Endothelial cell of umbilical vein (primary cell): ENCODE measurements at regions not wholly inside any gene's neighbourhood (a gene's known extent, or its start where the extent isn't known, plus 50 kb on each side); places are given as distances from the start of the nearest gene placed in this dataset.

Source experiments
- BruUV-seq: library from RNA; stranded (reverse); fragments of 400-500 nt; replicated peaks from 2 replicates; lab custom pipeline; 2021; lab: Mats Ljungman, UMichigan
- CTCF ChIA-PET: fragments of 300-600, 350-600 bp; sonication (Branson Sonifier 250); formaldehyde crosslinking; loops from one replicate; lab custom pipeline; 2021; ENCODE audit warnings: antibody characterized with exemption, inconsistent platforms; lab: Charles Lee
- POLR2A ChIA-PET: fragments of 300-600, 350-600 bp; sonication (Branson Sonifier 250); formaldehyde crosslinking; loops from one replicate; lab custom pipeline; 2021; ENCODE audit warnings: antibody characterized with exemption, inconsistent platforms; lab: Charles Lee
- DNase-seq: peaks from one replicate; pipeline ENCODE4 v3.0.0-alpha.2; 2011; ENCODE audit warnings: low read depth, low spot score
- FAIRE-seq: peaks from 2 replicates; lab custom pipeline; 2011; peaks lifted over from hg19 to GRCh38; lab: Jason Lieb, UNC
- H2AFZ ChIP-seq: 2 replicates; pipeline ENCODE4 v1.6.0; 2012; ENCODE audit warnings: low read depth, low read length, control low read depth, inconsistent platforms
- H3K27ac ChIP-seq: 2 replicates; pipeline ENCODE4 v1.5.1; 2011; ENCODE audit warnings: low read depth, mild to moderate bottlenecking, control low read depth, low read length, moderate library complexity; ENCODE audit not compliant: insufficient read depth
- H3K27me3 ChIP-seq, 2 experiments: 2 replicates each; pipeline versions ENCODE4 v1.6.0 to v1.6.1; 2011; ENCODE audit warnings: low read length in 2 of 2, mixed read lengths in 1 of 2; ENCODE audit not compliant: control insufficient read depth in 2 of 2, insufficient read depth in 2 of 2
- H3K36me3 ChIP-seq, 2 experiments: 2 replicates in 1 of 2; 3 replicates in 1 of 2; pipeline ENCODE4 v1.5.1; 2011; ENCODE audit warnings: low read length in 2 of 2, mild to moderate bottlenecking in 1 of 2, moderate library complexity in 1 of 2; ENCODE audit not compliant: control insufficient read depth in 2 of 2, insufficient read depth in 2 of 2; ENCODE audit errors: extremely low read depth in 1 of 2
- H3K4me1 ChIP-seq: 3 replicates; pipeline ENCODE4 v1.5.1; 2011; ENCODE audit warnings: mild to moderate bottlenecking, low read length; ENCODE audit not compliant: control insufficient read depth, insufficient read depth; ENCODE audit errors: extremely low read depth
- H3K4me2 ChIP-seq: 2 replicates; pipeline ENCODE4 v1.6.1; 2011; ENCODE audit warnings: low read length, control low read depth, mixed read lengths; ENCODE audit not compliant: insufficient read depth
- H3K4me3 ChIP-seq, 3 experiments: fragments of 200-600 bp in 1 of 3; sonication (generic), shearing (Covaris generic) in 1 of 3; replicated peaks in 1 of 3; 2 replicates each; pipeline ENCODE4 v1.5.1; 2011 to 2016; ENCODE audit warnings: control low read depth in 3 of 3, low read length in 3 of 3, mild to moderate bottlenecking in 2 of 3, inconsistent platforms in 1 of 3, low read depth in 1 of 3, moderate library complexity in 1 of 3; ENCODE audit not compliant: insufficient read depth in 1 of 3
- H3K79me2 ChIP-seq: 2 replicates; pipeline ENCODE4 v1.6.0; 2012; ENCODE audit warnings: low read length, inconsistent platforms; ENCODE audit not compliant: control insufficient read depth, insufficient read depth
- H3K9ac ChIP-seq: replicated peaks from 2 replicates; pipeline ENCODE3; 2011; ENCODE audit warnings: low read length, control low read depth; ENCODE audit not compliant: insufficient read depth; ENCODE audit errors: extremely low read depth
- H3K9me1 ChIP-seq: replicated peaks from 3 replicates; pipeline ENCODE4 v1.6.0; 2011; ENCODE audit warnings: mild to moderate bottlenecking, low read length; ENCODE audit not compliant: control insufficient read depth, insufficient read depth; ENCODE audit errors: extremely low read depth
- H3K9me3 ChIP-seq: replicated peaks from 2 replicates; pipeline ENCODE4 v1.5.1; 2012; ENCODE audit warnings: low read length, inconsistent platforms; ENCODE audit not compliant: control insufficient read depth, insufficient read depth
- H4K20me1 ChIP-seq: replicated peaks from 2 replicates; pipeline ENCODE3; 2011; ENCODE audit warnings: mild to moderate bottlenecking, low read length; ENCODE audit not compliant: control insufficient read depth, insufficient read depth; ENCODE audit errors: extremely low read depth
- EZH2 ChIP-seq: IDR thresholded peaks from 2 replicates; pipeline ENCODE4 v1.6.1; 2012; ENCODE audit warnings: borderline replicate concordance, low read depth, mild to moderate bottlenecking, moderate library complexity, low read length, inconsistent platforms; ENCODE audit not compliant: severe bottlenecking
- FOS ChIP-seq: IDR thresholded peaks from 2 replicates; pipeline ENCODE4 v1.6.1; 2011; ENCODE audit warnings: mild to moderate bottlenecking, low read length, moderate library complexity, borderline replicate concordance; ENCODE audit not compliant: insufficient read depth
- GATA2 ChIP-seq: IDR thresholded peaks from 2 replicates; pipeline ENCODE4 v1.7.0; 2011; ENCODE audit warnings: low read depth, mild to moderate bottlenecking, moderate library complexity, mixed read lengths, low read length; ENCODE audit not compliant: insufficient read length, insufficient read depth
- MYC ChIP-seq: IDR thresholded peaks from one replicate; pipeline ENCODE4 v1.6.1; 2011; ENCODE audit warnings: mild to moderate bottlenecking, low read depth, low read length
- POLR2A ChIP-seq: IDR thresholded peaks from 2 replicates; pipeline ENCODE4 v1.6.1; 2012; ENCODE audit warnings: low read depth, mild to moderate bottlenecking, control low read depth, low read length
- POLR2AphosphoS5 ChIP-seq: IDR thresholded peaks from 2 replicates; pipeline ENCODE4 v1.6.1; 2012; ENCODE audit warnings: low read depth, mild to moderate bottlenecking, control low read depth, low read length, moderate library complexity; ENCODE audit not compliant: insufficient read depth
- dilution Hi-C: fragments of 300-500 bp; cut with MboI; formaldehyde crosslinking; loops from one replicate; pipeline ENCODE4 v1.15.0; 2019; ENCODE audit warnings: low sequenced_read_pairs; ENCODE audit not compliant: extremely low pct_ligation_motif_present
- intact Hi-C: fragments of 100-400 bp; cut with micrococcal nuclease; formaldehyde crosslinking; loops from one replicate; pipeline ENCODE4 v1.10.0; 2022
- TF ChIP-seq, protein P1 (sequence below), 2 donors: IDR thresholded peaks; 1 replicate in 1 of 2; 2 replicates in 1 of 2; pipeline ENCODE4 v1.5.1; 2011; ENCODE audit warnings: low read length in 2 of 2, mild to moderate bottlenecking in 2 of 2, moderate library complexity in 2 of 2, control low read depth in 1 of 2, inconsistent platforms in 1 of 2, low read depth in 1 of 2; ENCODE audit not compliant: insufficient read depth in 1 of 2; ENCODE audit errors: extremely low read depth in 1 of 2

GRCh38 chr5:18314192-18314778 lies 680.0 kb downstream of the TAF11L14 start:
- no peaks in the 10 kb centered on the region for H3K27me3 ChIP-seq

More at GRCh38 chr5:18314192-18314778, 680.0 kb downstream of the TAF11L14 start:
- H3K4me3 ChIP-seq, result no peak overlapping the region
- no peak overlapping the region for H3K9ac ChIP-seq
- ChIA-PET POLR2A (no interaction called here), CTCF (interaction anchor here (2.5 to 2.6 kb wide), 2 partner anchors 9 to 1098 kb away, joined by 15 to 63 read pairs; partner anchors contain the start of gene BASP1)
- no TSS peak for BruUV-seq
- no peak for TF ChIP-seq POLR2A
- TF ChIP-seq POLR2AphosphoS5, result no peak
- TF ChIP-seq EZH2, result no peak
- no peak for TF ChIP-seq FOS
- no peak for TF ChIP-seq MYC
- TF ChIP-seq, protein P1, sequence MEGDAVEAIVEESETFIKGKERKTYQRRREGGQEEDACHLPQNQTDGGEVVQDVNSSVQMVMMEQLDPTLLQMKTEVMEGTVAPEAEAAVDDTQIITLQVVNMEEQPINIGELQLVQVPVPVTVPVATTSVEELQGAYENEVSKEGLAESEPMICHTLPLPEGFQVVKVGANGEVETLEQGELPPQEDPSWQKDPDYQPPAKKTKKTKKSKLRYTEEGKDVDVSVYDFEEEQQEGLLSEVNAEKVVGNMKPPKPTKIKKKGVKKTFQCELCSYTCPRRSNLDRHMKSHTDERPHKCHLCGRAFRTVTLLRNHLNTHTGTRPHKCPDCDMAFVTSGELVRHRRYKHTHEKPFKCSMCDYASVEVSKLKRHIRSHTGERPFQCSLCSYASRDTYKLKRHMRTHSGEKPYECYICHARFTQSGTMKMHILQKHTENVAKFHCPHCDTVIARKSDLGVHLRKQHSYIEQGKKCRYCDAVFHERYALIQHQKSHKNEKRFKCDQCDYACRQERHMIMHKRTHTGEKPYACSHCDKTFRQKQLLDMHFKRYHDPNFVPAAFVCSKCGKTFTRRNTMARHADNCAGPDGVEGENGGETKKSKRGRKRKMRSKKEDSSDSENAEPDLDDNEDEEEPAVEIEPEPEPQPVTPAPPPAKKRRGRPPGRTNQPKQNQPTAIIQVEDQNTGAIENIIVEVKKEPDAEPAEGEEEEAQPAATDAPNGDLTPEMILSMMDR (IDR thresholded peaks at IDR 0.05; ENCODE audit: extremely low read depth in 1 of 2, insufficient read depth in 1 of 2, low read depth in 1 of 2, low read length in 2 of 2), result peak in 1 of 2 donors; percentile 19
- no peak for TF ChIP-seq GATA2
- no peak overlapping the region for H3K4me2 ChIP-seq
- no peak overlapping the region for H3K27ac ChIP-seq
- H4K20me1 ChIP-seq, result no peaks in the 10 kb centered on the region
- no peaks in the 10 kb centered on the region for H3K36me3 ChIP-seq
- no peaks in the 10 kb centered on the region for H3K9me3 ChIP-seq
- no peak overlapping the region for H2AFZ ChIP-seq
- no peaks in the 10 kb centered on the region for H3K79me2 ChIP-seq
- no peaks in the 10 kb centered on the region for H3K9me1 ChIP-seq
- intact Hi-C loops (loop anchor here (1.0 kb wide), 1 partner anchor 1098 kb away; no protein-coding TSS in a partner anchor), dilution Hi-C loops (no loop called here)
- DNase-seq (peak; percentile 32), FAIRE-seq (peak; percentile 28)
- no peaks in the 10 kb centered on the region for H3K4me1 ChIP-seq
